ENCODE measurements at regions not wholly inside any gene's neighbourhood (a gene's known extent, or its start where the extent isn't known, plus 50 kb on each side); places are given as distances from the start of the nearest gene placed in this dataset.

- peak; percentile 84 for DNase-seq (ENCODE audit: low spot score)
Observed at GRCh38 chr14:22699801-22700564, 55.8 kb upstream of the OR6J1 start.

DNA sequence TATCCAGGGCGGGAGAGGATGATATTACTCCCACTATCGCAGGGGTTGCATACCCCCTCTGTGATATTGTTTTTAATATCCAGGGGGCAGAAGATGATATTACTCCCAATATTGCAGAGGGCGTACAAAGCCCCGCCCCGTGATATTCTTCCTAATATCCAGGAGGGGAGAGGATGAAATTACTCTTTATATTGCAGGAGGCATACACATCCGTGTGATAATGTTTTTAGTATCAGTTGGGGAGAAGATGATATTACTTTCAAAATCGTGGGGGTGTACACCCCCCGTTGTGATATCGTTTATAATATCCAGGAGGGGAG lies 52.9 kb upstream of the OXA1L start:
- no peak for DNase-seq (ENCODE audit: low spot score)

- no peak for DNase-seq (ENCODE audit: low spot score)
Observed at GRCh38 chr14:22715186-22715812, 51.2 kb upstream of the OXA1L start.

DNA sequence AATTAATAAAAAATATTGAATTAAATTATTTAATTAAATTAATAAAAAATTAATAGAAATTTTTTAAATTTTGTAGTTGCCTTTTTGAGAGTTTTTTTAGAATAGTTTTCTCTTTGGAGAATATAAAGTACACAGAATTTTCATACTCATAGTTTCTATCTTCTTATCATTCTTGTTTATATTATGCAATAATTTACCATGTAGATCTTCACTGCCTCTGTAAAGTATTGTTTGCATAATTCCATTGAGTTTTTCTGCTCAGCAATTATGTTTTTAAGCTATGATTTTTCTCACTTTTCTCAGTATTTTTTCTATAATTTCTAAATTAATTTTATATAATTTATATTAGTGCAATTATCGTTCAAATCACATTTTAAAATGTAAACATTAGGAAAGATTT lies 50.6 kb upstream of the OXA1L start:
- DNase-seq (ENCODE audit: low spot score), result no peak

All from COLO829 (cell line).